Occipital lobe (tissue), 1 donor: ENCODE measurements at regions not wholly inside any gene's neighbourhood (a gene's known extent, or its start where the extent isn't known, plus 50 kb on each side); places are given as distances from the start of the nearest gene placed in this dataset.

Experiments
- DNase-seq: peaks from one replicate; lab custom pipeline; 2025; lab: John Stamatoyannopoulos, UW

GRCh38 chr15:96390986-96391385 is 60.5 kb downstream of the NR2F2 start:
- DNase-seq = no peak

DNA sequence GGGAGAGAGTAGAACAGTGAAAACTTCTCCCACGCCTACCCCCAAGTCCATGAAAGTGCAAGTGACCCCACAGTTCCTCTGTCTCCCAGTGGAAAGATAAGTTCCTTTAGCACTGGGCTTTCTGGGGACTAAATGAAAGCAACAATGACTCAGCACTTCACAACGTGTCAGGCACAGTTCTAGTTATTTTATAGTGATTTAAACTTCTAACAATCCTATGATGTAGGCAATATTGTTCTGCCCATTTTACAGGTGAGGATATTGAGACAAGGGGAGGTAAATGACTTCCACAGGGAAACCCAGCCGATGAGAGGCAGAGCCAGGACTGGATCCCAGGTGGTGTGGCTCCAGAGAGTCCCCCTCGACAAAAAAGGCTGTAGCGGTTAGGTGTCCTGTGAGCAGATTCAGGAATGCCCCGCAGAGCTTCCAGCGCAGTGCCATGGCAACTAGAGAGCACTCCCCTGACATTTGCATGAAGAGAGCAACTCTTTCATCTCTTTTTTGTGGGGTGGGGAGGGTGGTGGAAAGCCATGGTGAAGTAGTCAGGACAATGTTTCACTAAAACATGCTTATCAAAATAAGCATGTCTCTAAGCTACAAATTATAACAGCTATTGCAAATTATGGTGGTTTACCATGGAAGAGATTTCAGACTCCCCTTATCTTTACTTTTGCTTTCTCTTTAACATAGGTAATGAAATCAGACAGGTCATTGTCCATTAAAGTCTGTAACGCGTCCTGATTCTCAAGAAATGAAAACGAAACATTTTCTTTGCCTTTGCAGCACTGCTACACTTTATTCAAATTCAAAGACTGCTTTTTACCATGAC is 62.1 kb downstream of the NR2F2 start:
- DNase-seq = no peak

- DNase-seq = no peak
Measured at GRCh38 chr15:96393209-96393513, 62.7 kb downstream of the NR2F2 start.

- DNase-seq = no peak
Measured at GRCh38 chr15:96395687-96396086, 65.2 kb downstream of the NR2F2 start.

DNA sequence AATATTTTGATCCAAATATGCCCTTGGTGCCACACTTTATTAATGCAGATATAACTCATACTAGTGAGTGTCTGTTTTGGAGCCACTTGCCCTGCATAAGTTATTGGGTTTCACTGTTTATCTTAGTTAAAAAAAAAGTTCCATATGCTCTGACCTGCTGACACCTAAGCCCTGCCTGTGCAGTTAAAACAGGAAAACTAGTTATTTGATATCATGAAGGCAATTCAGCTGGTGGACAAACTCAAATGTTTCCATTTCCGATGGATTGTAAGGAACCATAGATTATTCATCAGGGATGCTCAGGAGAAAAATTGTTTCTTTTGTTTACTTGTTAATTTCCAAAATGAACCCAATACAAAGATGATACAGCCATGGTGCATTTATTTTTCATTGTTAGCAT is 68.3 kb downstream of the NR2F2 start:
- no peak for DNase-seq

- no peak for DNase-seq
Measured at GRCh38 chr15:96402403-96402802, 71.9 kb downstream of the NR2F2 start.

DNA sequence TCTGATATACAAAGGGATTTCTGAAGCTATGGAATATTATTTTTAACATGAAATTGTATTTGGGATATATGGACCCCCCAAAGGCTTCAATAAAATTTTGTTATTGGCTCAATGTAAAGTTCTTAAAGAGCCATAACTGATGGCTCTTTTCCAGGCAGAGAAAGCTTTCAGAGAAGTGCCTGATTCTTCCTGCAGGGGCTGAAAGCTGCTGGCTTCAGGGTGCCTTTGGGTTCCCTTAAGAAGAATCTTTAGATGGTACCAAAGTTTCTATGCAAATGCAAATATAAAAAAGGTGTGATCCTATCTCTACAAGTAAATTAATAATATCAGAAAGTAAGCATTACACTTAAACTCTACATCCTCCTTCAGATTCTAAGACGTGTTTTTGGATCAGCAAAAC is 72.6 kb downstream of the NR2F2 start:
- DNase-seq = no peak

GRCh38 chr15:96403932-96404331 is 73.4 kb downstream of the NR2F2 start:
- DNase-seq = no peak

DNA sequence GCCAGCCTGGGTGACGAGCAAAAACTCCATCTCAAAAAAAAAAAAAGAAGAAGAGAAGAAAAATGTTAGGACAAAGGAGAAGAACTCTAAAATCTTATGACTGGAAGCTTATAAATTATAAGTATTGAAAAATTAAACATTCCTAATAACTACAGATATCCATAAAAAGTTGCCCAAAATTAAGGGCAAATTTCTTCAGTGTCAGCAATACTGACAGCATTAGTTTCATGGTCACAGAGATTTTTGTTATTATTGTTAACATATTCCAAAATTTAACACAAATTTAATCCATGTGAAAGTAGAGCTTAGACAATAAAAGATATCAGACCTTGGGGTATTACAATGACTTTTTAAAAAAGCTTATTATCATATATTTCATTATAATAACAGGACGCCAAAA is 74.1 kb downstream of the NR2F2 start:
- DNase-seq = no peak

GRCh38 chr15:96406291-96406690 is 75.8 kb downstream of the NR2F2 start:
- no peak for DNase-seq

DNA sequence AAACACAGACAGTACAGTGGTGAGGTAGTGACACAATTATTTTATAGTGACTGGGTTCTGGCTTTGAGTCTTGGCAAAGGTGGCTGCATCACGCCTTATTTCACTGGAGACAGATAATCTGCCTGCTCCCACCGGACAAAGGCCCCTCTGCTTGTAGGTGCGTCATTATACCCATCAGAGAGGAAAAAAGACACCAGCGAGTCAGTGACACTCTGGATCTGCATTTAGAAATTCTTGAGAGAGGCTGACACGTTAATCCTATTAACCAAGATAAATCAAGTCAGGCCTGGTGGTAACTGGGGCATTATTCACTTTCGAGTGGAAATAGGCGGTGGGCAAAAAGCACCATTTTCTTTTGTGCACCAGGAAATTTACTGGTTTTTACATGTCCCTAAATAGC is 76.2 kb downstream of the NR2F2 start:
- DNase-seq = no peak

DNA sequence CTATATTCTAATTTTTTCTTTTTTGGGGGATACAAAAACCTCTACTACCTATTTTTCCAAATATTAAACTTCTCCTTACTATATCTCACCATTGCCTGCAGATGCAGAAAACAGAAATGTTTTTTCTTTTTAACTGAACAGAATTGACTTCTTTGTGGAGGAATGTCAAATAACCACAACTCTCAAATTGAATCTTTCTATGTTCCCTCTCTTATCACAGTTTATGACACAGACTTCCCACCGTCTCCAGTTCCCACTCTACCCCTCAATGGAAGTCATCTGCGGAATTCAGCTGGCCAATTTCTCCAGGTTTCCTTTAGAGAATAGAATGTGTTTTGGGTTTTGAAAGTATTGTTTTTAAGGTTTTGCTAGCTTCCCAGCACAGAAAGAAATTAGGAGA is 77.0 kb downstream of the NR2F2 start:
- no peak for DNase-seq

DNA sequence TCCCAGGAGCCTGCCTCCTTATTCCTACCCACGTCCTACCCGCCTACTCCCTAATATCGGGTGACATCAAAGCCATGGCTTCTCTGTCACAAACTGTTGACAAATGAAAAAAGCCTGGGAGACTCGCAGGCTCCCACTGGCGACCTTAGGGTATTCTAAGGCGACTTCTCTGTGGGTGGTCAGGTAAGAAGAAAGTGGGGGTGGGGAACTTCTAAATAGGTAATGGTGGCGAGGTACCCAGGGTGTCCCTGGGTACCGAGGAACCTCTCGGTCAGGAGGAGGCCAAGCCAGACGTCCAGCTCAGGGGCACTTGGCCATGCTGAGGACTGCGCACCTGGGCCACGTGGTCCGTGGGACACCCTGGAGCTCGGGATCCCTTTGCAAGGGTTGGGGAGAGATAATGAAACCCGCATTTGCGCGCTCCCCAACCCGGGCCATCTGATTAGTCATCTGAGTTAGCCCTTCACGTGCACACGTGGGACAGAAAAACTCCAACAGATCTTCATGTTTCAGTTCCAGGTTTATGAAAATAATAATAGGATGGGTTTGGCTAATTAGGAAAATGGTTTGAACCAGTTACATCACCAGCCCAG is 78.2 kb downstream of the NR2F2 start:
- DNase-seq = no peak

- DNase-seq = no peak
Measured at GRCh38 chr15:96409215-96410138, 79.0 kb downstream of the NR2F2 start.

DNA sequence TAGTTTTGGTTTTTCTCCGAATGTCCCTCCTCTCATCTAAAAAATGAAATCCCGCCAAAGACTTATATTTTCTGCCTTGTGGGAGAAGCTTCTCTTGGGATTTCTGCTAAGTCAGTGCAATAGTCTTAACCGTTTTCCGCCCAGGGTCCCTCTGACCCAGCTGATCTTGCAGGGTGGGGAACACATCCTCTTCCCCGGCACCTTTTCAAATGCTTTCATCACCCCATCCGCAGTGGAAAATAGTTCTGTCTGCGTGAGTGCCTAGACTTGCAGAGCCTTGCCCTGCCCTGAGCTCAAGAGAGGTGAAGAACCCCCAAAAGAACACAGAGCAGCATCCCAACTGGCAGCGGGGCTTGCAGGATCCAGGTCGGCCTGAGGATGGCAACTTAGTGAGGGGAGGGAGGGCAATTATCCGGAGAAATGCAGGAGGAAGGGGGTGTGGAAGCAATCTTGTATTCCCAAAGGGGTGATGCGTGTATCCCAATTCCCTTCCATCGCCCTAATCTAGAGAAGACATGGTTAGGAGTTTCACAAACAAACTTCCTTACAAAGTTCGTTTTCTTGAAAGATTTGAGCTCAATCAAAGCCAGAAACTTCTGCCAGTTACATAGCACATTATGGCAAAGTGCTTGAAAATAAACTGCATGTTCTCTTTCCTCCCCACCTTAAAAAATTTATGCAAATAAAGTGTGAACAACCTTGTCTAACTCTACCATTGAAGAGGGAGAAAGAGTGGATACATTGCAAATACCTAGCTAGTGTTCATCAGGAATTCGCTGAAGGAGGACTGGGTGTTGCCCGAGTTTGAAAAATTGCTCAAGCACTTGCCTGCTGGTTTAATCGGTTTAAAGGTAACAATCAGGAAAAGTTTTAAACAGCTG is 79.9 kb downstream of the NR2F2 start:
- no peak for DNase-seq

- no peak for DNase-seq
Measured at GRCh38 chr15:96411056-96412031, 80.8 kb downstream of the NR2F2 start.

- no peak for DNase-seq
Measured at GRCh38 chr15:96412045-96412905, 81.8 kb downstream of the NR2F2 start.

DNA sequence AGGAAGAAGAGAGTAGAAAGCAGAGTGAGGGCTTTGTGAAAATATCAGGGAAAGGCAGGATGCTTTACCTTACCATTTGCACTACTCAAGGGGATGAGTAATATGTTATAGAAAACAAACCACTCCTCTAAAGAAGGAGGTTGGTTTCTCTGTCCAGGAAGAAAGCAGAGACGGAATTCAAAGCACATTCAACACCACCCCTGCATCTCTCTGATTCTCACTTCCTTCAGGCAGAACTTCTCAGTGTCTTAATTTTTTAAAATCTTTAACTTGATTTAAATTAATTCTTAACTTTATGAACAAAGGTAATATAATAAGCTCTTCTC is 82.4 kb downstream of the NR2F2 start:
- DNase-seq = no peak

DNA sequence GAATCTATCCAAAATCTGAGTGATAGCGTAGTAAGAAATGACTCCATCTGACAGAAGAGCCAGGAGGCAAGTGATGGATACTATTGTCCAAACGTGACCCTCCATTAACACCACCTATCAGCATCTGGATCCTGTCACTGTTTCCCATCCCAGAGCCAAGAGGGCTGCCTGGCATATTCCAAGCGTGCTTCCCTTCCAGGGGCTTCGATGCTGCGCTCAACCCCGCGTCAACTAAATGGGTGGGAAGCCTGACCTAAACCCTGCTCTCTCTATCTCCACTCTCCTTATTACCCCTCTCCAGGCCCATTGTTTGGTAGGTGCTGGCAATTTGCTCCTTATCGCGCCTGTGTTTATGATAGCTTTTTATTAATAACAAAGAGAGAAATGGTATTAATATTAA is 83.2 kb downstream of the NR2F2 start:
- no peak for DNase-seq
